HUES6 (cell line): ENCODE measurements at regions not wholly inside any gene's neighbourhood (a gene's known extent, or its start where the extent isn't known, plus 50 kb on each side); places are given as distances from the start of the nearest gene placed in this dataset.

Experiments
- H3K27ac ChIP-seq: 2 replicates; pipeline ENCODE4 v1.7.0; 2013; ENCODE audit warnings: low read depth, mild to moderate bottlenecking, low read length, inconsistent platforms
- H3K27me3 ChIP-seq: 2 replicates; pipeline ENCODE4 v1.6.1; 2013; ENCODE audit warnings: low read length; ENCODE audit not compliant: control insufficient read depth, insufficient read depth
- H3K36me3 ChIP-seq: 2 replicates; pipeline ENCODE4 v1.6.1; 2013; ENCODE audit warnings: low read length; ENCODE audit not compliant: control insufficient read depth, insufficient read depth
- H3K4me1 ChIP-seq: 2 replicates; pipeline ENCODE4 v1.6.1; 2013; ENCODE audit warnings: low read length; ENCODE audit not compliant: control insufficient read depth, insufficient read depth
- H3K4me3 ChIP-seq: 2 replicates; pipeline ENCODE4 v1.5.1; 2013; ENCODE audit warnings: low read depth, low read length
- H3K9ac ChIP-seq: one replicate; pipeline ENCODE4 v1.6.1; 2013; ENCODE audit warnings: mild to moderate bottlenecking, low read length
- H3K9me3 ChIP-seq: 2 replicates; pipeline ENCODE4 v1.6.1; 2013; ENCODE audit warnings: low read depth, low read length; ENCODE audit not compliant: control insufficient read depth, insufficient read depth

GRCh38 chr2:226387499-226387942, 412.1 kb downstream of the IRS1 start:
- Histone ChIP-seq H3K27ac (no peak overlapping the region), H3K4me1 (no peaks in the 10 kb centered on the region), H3K9me3 (no peaks in the 10 kb centered on the region), H3K36me3 (no peaks in the 10 kb centered on the region), H3K4me3 (no peak overlapping the region), H3K9ac (no peak overlapping the region), H3K27me3 (no peaks in the 10 kb centered on the region)

GRCh38 chr2:226383461-226383860, 416.2 kb downstream of the IRS1 start:
- Histone ChIP-seq H3K27me3 (no peaks in the 10 kb centered on the region), H3K4me3 (no peak overlapping the region), H3K36me3 (no peaks in the 10 kb centered on the region), H3K9ac (no peak overlapping the region), H3K4me1 (no peaks in the 10 kb centered on the region), H3K9me3 (no peaks in the 10 kb centered on the region), H3K27ac (no peak overlapping the region)

DNA sequence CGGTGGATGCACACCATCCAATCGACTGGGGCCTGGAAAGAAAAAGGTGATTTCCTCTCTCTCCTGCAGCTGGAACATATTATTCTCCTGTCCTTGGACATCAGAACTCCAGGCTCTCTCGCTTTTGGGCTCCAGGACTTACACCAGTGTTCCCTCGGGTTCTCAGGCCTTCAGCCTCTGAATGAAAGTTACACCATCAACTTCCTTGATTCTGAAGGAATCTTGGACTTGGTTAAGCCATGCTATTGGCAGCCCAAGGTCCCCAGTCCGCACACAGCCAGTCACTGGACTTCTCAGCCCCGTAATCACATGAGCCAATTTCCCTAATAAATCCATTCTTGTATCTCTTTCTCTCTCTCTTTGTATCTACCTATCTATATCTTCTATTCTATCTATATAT, 418.9 kb downstream of the IRS1 start:
- H3K27me3 ChIP-seq: no peaks in the 10 kb centered on the region
- no peak overlapping the region for H3K4me3 ChIP-seq
- H3K4me1 ChIP-seq: no peaks in the 10 kb centered on the region
- H3K9ac ChIP-seq: no peak overlapping the region
- H3K27ac ChIP-seq: no peak overlapping the region
- no peaks in the 10 kb centered on the region for H3K36me3 ChIP-seq
- H3K9me3 ChIP-seq: no peaks in the 10 kb centered on the region

- no peak overlapping the region for H3K27ac ChIP-seq
- H3K4me1 ChIP-seq: no peaks in the 10 kb centered on the region
- no peaks in the 10 kb centered on the region for H3K27me3 ChIP-seq
- H3K36me3 ChIP-seq: no peaks in the 10 kb centered on the region
- H3K4me3 ChIP-seq: no peak overlapping the region
- H3K9ac ChIP-seq: no peak overlapping the region
- H3K9me3 ChIP-seq: no peaks in the 10 kb centered on the region
Measured at GRCh38 chr2:226378753-226379705, 420.6 kb downstream of the IRS1 start.

DNA sequence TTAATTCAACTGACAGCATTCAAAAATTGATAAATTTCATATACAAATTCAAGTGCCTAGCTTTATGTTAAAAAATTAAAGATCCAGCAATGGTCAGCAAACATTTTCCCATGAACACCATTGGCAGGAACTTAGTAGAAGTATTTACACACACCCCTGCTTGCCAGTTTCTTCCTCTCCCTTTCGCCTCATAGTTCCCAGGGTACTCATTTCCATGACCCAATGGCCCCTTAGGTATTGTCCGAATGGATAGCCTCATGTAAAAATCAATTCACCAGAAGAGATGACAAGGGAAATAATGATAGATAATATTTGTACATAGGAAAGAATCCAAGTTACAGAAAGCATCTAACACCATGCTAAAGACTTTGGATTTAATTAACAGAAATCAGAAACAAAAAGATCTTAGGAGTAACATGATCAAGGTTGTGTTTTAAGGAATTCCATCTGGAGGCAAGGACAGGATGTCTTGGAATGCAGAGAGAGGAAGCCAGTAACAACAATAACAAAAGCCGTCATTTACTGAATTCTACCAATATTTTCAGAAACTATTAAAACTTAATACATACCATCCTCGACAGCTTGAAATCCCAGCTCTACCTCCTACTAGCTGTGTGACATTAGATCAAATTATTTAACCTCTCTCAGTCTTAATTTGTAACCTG, 423.0 kb downstream of the IRS1 start:
- no peaks in the 10 kb centered on the region for H3K4me1 ChIP-seq
- no peak overlapping the region for H3K4me3 ChIP-seq
- H3K27me3 ChIP-seq: no peaks in the 10 kb centered on the region
- no peak overlapping the region for H3K9ac ChIP-seq
- no peak overlapping the region for H3K27ac ChIP-seq
- no peaks in the 10 kb centered on the region for H3K36me3 ChIP-seq
- H3K9me3 ChIP-seq: no peaks in the 10 kb centered on the region

- Histone ChIP-seq H3K27me3 (no peaks in the 10 kb centered on the region), H3K36me3 (no peaks in the 10 kb centered on the region), H3K9ac (no peak overlapping the region), H3K4me1 (no peaks in the 10 kb centered on the region), H3K27ac (no peak overlapping the region), H3K9me3 (no peaks in the 10 kb centered on the region), H3K4me3 (no peak overlapping the region)
Measured at GRCh38 chr2:226366920-226367319, 432.7 kb downstream of the IRS1 start.

GRCh38 chr2:226364217-226364616, 435.4 kb downstream of the IRS1 start:
- no peaks in the 10 kb centered on the region for H3K4me1 ChIP-seq
- no peak overlapping the region for H3K27ac ChIP-seq
- H3K27me3 ChIP-seq: no peaks in the 10 kb centered on the region
- no peaks in the 10 kb centered on the region for H3K9me3 ChIP-seq
- no peak overlapping the region for H3K9ac ChIP-seq
- no peaks in the 10 kb centered on the region for H3K36me3 ChIP-seq
- H3K4me3 ChIP-seq: no peak overlapping the region

DNA sequence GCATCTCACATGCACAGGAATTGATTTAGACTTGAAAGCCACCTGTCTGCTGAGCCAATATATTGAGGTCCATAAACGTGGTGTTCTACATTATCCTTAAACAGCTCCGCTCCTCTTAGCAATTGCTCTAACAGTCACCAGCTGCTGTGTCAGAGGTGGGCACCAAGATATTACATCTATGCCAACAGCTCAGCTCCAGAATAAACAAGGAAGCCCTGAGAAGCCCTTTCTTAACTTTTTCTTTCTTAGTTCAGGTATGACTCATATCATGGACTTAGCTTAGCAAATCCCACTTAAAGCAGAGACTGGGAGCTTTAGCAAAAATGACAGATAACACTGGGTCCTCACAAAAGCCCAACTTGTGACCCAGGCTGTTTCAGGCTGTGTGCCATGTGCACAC, 436.6 kb downstream of the IRS1 start:
- no peaks in the 10 kb centered on the region for H3K27me3 ChIP-seq
- H3K9ac ChIP-seq: no peak overlapping the region
- no peaks in the 10 kb centered on the region for H3K9me3 ChIP-seq
- no peak overlapping the region for H3K4me3 ChIP-seq
- H3K36me3 ChIP-seq: no peaks in the 10 kb centered on the region
- no peak overlapping the region for H3K27ac ChIP-seq
- no peaks in the 10 kb centered on the region for H3K4me1 ChIP-seq

GRCh38 chr2:226360658-226361057, 439.0 kb downstream of the IRS1 start:
- no peak overlapping the region for H3K4me3 ChIP-seq
- no peak overlapping the region for H3K27ac ChIP-seq
- no peaks in the 10 kb centered on the region for H3K4me1 ChIP-seq
- H3K36me3 ChIP-seq: no peaks in the 10 kb centered on the region
- H3K27me3 ChIP-seq: no peaks in the 10 kb centered on the region
- H3K9ac ChIP-seq: no peak overlapping the region
- no peaks in the 10 kb centered on the region for H3K9me3 ChIP-seq

DNA sequence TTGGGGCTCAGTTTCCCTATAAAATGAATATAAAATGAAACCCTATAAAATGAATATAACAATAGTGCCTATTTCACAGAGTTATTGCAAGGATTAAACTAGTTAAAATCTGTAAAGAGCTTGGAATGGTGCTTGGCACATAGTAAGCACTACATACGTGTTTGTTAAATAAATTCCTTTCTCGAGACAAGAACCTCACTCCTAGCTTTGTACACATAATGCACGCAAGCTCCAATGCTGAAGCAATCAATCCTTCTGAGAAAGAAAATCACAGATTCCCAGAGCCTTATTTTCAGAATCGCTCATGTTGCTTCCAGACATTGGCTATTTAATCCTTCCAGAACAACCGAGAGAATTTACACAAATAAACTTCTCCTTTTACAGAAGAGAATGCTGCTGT, 440.9 kb downstream of the IRS1 start:
- Histone ChIP-seq H3K27ac (no peak overlapping the region), H3K9ac (no peak overlapping the region), H3K9me3 (no peaks in the 10 kb centered on the region), H3K4me1 (no peaks in the 10 kb centered on the region), H3K27me3 (no peaks in the 10 kb centered on the region), H3K36me3 (no peaks in the 10 kb centered on the region), H3K4me3 (no peak overlapping the region)

DNA sequence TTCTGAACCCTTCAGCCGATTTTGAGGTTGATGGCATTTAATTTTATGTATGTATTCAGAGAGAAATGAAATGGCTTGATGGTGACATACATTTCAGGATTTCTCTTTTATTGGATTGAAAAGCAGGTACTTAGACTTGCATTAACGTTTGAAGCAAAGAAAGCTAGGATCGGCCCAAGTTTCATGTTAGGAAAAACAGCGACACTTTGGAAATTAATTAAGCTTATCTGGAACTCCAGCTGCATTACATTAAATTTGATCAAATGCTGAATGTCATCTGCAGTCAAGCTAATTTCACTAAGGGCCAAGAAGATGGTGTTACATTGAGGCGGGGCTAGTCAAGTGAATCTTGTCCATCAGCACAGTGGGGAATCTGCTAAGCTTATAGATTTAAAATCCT, 441.8 kb downstream of the IRS1 start:
- Histone ChIP-seq H3K9me3 (no peaks in the 10 kb centered on the region), H3K4me3 (no peak overlapping the region), H3K9ac (no peak overlapping the region), H3K36me3 (no peaks in the 10 kb centered on the region), H3K4me1 (no peaks in the 10 kb centered on the region), H3K27ac (no peak overlapping the region), H3K27me3 (no peaks in the 10 kb centered on the region)
